ENCODE measurements at regions not wholly inside any gene's neighbourhood (a gene's known extent, or its start where the extent isn't known, plus 50 kb on each side); places are given as distances from the start of the nearest gene placed in this dataset.
"Not testable (repeated sequence)": the region's sequence is repeated elsewhere in the genome, so short reads cannot be mapped to it uniquely, and the experiment has no call there.

DNA sequence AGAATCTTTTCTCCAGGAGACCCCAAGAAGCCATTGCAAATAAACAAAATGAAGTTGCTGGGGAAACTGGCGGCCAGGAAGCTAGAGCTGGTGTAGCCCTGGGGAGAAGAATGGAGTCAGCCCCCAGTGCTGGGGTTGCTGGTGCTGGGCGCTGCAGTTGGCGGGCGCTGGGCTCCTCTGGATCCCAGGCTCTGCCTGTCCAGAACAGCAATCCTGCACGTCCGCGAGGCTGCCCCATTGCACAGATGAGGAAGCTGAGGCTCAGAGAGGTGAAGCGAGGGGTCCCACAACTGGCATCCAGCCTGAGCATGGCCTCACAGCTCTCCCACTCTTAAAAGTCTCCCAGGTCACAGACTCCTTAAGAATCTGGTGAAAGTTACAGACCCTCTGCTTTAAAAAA is 161.1 kb downstream of the OR4M2 start:
- DNase-seq, result no peak

DNA sequence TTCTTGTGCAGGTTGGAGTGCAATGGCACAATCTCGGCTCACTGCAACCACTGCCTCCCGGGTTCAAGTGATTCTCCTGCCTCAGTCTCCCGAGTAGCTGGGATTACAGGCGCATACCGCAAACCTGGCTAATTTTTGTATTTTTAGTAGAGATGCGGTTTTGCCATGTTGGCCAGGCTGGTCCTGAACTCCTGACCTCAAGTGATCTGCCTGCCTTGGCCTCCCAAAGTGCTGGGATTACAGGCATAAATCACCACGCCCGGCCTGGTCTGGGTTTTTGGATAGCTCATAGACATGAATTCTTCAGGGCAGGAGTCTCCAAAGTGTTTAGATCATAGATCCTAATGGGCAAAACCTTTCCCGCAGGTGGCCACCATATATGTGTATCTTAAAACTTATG is 162.0 kb downstream of the OR4M2 start:
- DNase-seq, result not testable (repeated sequence)

GRCh38 chr15:22243440-22244130 is 163.3 kb downstream of the OR4M2 start:
- no peak for DNase-seq

- DNase-seq, result not testable (repeated sequence)
Measured at GRCh38 chr15:22249511-22249910, 169.2 kb downstream of the OR4M2 start.

GRCh38 chr15:22250501-22251290 is 170.4 kb downstream of the OR4M2 start:
- DNase-seq, result not testable (repeated sequence)

DNA sequence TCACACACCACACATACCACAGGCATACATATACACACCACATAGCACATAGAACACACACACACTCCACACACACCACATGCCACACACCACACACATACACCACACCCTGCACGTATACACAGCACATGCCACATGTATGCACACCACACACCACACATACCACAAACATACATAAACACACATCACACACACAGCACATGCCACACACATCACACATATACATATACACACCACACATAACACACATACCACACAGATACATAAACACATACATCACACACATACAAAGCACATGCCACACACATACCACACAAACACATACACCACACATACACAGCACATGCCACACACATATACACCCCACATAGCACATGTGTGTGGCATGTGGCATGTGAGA is 171.1 kb downstream of the OR4M2 start:
- DNase-seq, result no peak

GRCh38 chr15:22252047-22252446 is 171.7 kb downstream of the OR4M2 start:
- not testable (repeated sequence) for DNase-seq

DNA sequence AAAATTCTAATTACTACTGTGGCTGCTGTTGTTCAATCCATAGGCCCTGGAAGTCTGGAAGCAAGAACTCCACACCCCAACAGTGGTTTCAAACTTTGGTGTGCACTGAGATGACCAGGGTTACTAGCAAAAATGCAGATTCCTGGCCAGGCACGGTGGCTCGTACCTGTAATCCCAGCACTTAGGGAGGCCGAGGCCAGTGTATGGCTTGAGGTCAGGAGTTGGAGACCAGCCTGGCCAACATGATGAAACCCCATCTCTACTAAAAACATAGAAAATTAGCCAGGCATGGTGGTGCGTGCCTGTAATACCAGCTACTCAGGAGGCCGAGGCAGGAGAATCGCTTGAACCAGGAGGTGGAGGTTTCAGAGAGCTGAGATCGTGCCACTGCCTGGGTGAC is 172.2 kb downstream of the OR4M2 start:
- not testable (repeated sequence) for DNase-seq

DNA sequence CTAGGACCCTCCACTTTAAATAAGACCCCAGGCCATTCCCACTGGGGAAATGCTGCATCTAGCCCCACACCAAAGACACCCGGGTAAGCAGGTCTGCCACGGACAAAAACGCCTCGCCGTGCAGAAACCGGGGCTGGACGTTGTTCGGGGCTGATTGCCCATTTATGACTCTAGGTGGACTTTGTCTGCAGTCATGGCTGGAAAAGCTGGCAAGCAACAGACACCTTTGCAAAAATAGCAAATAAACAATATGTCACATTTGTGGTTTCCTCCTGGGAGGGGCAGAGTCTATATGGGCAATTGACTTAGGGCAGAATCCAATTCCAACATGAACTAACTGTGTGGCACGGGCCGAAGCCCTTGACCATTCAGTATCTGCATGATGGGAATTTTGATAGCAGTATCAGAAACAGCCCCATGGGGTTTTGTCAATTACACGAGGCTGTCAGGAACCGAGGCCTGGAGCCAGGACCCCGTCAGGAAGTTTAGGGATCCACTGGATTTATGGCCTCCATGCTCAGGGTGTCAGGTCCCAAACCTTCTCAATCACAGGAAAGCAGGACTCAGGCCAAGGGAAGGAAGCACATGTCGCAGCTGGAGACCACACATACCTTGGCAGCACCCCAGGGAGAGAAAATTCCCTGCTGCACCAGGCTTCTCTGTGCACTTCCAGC is 172.8 kb downstream of the OR4M2 start:
- not testable (repeated sequence) for DNase-seq

DNA sequence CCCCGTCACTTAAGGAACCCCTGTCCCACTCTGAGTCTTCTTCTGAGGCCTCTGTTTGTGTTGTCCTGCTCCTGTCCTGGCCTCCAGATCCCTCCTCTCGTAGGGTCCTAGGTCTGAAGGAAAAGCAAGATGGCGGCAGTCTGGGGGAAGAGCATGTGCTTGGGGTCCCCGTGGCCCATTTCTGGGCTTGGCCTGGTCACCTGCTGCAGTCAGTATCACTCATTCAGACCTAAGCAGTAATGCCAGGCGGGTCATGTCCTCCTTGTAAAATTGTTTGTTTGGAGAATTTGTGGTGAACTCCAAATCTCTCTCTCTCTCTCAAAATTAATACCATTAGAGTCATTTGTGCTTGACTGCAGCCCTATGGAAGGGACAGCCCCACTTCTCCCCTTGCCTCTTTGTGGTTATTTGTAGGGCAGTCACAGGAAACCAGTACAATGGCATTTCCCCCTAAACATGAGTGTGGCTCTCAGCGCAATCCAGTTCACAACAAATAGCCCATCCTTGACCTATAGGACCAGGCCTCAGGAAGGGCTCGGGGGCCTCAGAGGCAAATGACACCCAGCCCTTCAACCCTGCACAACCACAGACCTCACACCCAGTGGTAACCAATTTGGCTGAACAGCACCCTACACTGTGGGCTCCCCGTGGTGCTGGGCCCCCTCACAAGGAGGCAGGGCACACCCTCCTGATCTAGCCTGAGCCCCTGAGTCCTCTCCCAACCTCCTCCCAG is 173.5 kb downstream of the OR4M2 start:
- no peak for DNase-seq

GRCh38 chr15:22254409-22255045 is 174.2 kb downstream of the OR4M2 start:
- DNase-seq, result not testable (repeated sequence)

DNA sequence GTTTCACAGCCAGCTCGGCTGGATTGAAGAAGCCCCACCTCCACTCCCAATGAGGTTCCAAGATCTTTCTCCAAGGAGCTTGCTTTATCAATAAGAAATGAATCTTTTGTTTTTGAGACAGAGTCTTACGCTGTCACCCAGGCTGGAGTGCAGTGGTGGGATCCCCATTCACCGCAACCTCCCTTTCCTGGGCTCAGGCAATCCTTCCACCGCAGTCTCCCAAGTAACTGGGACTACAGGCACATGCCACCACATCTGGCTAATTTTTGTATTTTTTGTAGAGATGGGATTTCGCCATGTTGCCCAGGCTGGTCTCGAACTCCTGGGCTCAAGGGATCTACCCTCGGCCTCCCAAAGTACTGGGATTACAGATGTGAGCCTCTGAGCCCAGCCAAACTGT is 175.3 kb downstream of the OR4M2 start:
- DNase-seq, result not testable (repeated sequence)

GRCh38 chr15:22256389-22257046 is 176.2 kb downstream of the OR4M2 start:
- DNase-seq, result not testable (repeated sequence)

- DNase-seq, result no peak
Measured at GRCh38 chr15:22257047-22258008, 177.0 kb downstream of the OR4M2 start.

GRCh38 chr15:22258009-22258397 is 177.7 kb downstream of the OR4M2 start:
- no peak for DNase-seq

- no peak for DNase-seq
Measured at GRCh38 chr15:22258398-22259150, 178.2 kb downstream of the OR4M2 start.

GRCh38 chr15:22259151-22259750 is 178.9 kb downstream of the OR4M2 start:
- DNase-seq, result not testable (repeated sequence)

GRCh38 chr15:22259881-22260421 is 179.6 kb downstream of the OR4M2 start:
- DNase-seq, result no peak

DNA sequence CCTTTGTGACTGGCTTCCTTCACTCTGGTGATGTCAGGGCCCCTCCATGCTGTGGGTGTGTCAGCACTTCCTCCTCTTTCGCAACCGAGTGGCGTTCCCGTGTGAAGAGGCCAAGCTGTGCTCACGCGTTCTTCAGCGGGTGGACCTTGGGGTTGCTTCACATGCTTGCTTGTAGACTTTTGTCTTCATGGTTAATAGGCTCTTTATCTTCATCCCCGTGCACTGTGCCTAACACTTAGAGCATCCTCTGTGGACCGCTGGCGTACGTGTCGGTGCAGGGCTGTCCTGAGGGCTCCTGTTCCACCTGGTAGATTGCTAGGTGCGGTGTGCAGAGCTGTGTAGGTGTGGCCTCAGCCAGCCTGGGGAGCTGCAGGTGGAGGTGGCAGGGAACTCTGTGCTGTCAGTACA is 182.3 kb downstream of the OR4M2 start:
- no peak for DNase-seq
